ENCODE measurements at regions not wholly inside any gene's neighbourhood (a gene's known extent, or its start where the extent isn't known, plus 50 kb on each side); places are given as distances from the start of the nearest gene placed in this dataset.
A peak's percentile ranks its signal among the peaks of the same experiment; 100 is the strongest.

DNA sequence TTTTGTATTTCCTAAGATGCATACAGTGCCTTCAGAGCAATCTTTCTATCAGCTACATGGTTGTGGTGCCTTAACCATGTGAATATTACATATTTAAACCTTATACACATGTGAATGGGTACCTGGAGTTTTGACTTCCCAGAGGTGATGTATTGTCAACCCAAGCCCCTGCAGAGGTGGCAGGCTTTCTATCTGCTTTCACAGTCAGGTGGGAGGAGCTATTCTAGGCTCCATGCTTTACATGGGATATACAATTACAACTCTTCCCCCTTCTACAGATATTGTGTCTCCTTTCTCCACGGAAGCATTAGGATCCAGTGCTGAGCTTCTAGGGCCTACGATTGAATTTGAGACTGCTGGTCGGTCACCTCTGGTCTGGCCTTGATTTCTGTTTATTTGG, 89.8 kb upstream of the TUT7 start:
- no peak for TF ChIP-seq CTCF (IDR thresholded peaks at IDR 0.05; ENCODE audit: low read depth, low read length, missing control alignments)
- no peak for DNase-seq (ENCODE audit: extremely low read depth, low read depth)

GRCh38 chr9:86434039-86434726, 80.0 kb upstream of the TUT7 start:
- peak; percentile 64 for DNase-seq (ENCODE audit: extremely low read depth, low read depth)
- no peak overlapping the region for H3K4me3 ChIP-seq (replicated peaks; ENCODE audit: low read depth, low read length)
- TF ChIP-seq CTCF (IDR thresholded peaks at IDR 0.05; ENCODE audit: low read depth, low read length, missing control alignments): peak; percentile 71

More for the DNA sequence above, 89.8 kb upstream of the TUT7 start:
- no peak overlapping the region for H3K4me3 ChIP-seq (replicated peaks; ENCODE audit: low read depth, low read length)

- no peak for DNase-seq (ENCODE audit: extremely low read depth, low read depth)
- TF ChIP-seq CTCF (IDR thresholded peaks at IDR 0.05; ENCODE audit: low read depth, low read length, missing control alignments): no peak
- H3K4me3 ChIP-seq (replicated peaks; ENCODE audit: low read depth, low read length): no peak overlapping the region
These were observed 70.2 kb upstream of the TUT7 start for GRCh38 chr9:86424251-86424891.

DNA sequence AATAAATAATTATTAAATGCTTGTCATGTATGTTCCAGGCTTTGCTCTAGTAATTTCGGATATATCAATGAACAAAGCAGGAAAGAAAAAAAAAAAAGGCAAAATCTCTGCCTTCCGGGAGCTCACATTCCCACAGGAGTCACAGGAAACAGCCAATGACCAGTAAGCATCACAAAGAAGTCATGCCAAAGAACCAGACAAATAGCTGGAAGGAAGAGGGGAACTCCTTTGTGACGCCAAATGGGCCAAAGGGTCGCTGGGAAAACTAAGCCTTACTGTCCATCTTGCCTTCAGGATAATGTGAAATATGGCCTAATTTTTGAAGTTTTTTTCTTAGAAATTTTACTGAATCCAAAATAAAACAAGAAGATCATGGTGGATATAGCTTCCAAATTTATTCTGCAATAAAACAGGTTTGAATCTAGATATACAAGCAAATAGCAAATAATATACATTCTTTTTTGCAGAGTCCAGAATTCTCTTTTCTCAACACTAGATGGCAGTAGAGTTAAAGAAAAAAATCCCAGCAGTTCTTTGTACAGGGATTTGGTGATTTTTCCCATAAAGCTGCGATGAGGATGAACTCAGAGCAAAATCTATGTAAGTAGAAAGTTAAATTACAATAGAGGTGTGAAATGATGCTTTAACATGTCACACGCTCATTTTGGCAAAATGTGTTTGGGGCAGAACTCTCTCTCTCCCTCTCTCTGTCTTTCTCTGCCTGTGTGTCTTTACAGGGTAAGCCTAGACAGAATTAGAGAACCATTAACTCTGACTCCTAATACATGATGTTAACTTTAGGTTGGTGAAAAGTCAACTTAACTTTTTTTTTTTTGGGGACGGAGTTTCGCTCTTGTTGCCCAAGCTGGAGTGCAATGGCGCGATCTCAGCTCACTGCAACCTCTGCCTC, 60.0 kb upstream of the TUT7 start:
- peak; percentile 33 for TF ChIP-seq CTCF (IDR thresholded peaks at IDR 0.05; ENCODE audit: low read depth, low read length, missing control alignments)
- no peak overlapping the region for H3K4me3 ChIP-seq (replicated peaks; ENCODE audit: low read depth, low read length)
- DNase-seq (ENCODE audit: extremely low read depth, low read depth): no peak

DNA sequence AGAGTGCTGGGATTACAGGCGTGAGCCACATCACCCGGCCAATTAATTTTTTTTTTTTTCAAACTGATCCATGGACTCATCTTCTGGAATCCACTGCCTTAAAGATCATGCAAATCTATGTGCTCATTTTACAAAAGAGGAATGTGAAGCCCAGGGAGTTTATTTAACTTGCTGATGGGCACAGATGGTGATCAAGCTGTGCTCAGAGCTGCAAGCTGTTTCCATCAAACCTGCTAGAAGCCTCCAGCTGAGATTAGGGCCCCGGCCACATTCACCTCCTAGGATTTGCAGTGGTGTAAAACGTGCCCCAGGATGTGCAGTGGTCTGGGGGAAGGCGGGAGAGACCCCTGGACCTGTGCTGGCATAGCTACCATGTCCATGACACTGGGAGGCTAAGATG, 56.1 kb upstream of the TUT7 start:
- no peak for TF ChIP-seq CTCF (IDR thresholded peaks at IDR 0.05; ENCODE audit: low read depth, low read length, missing control alignments)
- H3K4me3 ChIP-seq (replicated peaks; ENCODE audit: low read depth, low read length): no peak overlapping the region
- DNase-seq (ENCODE audit: extremely low read depth, low read depth): no peak

DNA sequence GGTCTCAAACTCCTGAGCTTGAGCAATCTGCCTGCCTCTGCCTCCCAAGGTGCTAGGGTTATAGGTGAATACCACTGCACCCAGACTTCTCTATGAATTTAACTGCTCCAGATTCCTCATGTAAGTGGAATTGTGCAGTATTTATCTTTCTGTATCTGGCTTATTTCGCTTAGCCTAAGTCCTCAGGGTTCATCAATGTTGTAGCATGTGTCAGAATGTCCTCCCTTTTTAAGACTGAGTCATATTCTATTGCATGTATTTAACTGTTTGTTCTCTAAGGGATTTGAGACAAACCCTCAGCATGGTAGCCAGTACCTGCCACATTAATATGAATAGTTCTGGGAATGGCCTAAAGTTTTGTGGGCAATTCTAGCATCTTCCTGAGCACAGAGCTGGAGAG, 53.9 kb upstream of the TUT7 start:
- TF ChIP-seq CTCF (IDR thresholded peaks at IDR 0.05; ENCODE audit: low read depth, low read length, missing control alignments): no peak
- DNase-seq (ENCODE audit: extremely low read depth, low read depth): no peak
- no peak overlapping the region for H3K4me3 ChIP-seq (replicated peaks; ENCODE audit: low read depth, low read length)
